A673 (cell line): ENCODE measurements at regions not wholly inside any gene's neighbourhood (a gene's known extent, or its start where the extent isn't known, plus 50 kb on each side); places are given as distances from the start of the nearest gene placed in this dataset.

Source experiments
- CTCF ChIP-seq: fragments of 300-800, 200-600 bp; sonication (generic); conservative IDR thresholded peaks from 2 replicates; pipeline ENCODE4 v1.5.1; 2017; ENCODE audit warnings: low read depth, mild to moderate bottlenecking, antibody characterized with exemption, low read length, moderate library complexity, mixed read lengths
- EZH2 ChIP-seq: fragments of 200-600 bp; sonication (generic); IDR thresholded peaks from 2 replicates; pipeline ENCODE4 v1.6.1; 2017; ENCODE audit warnings: borderline replicate concordance, low read depth, mild to moderate bottlenecking, mixed read lengths, antibody characterized with exemption, low read length; ENCODE audit not compliant: poor library complexity, severe bottlenecking

DNA sequence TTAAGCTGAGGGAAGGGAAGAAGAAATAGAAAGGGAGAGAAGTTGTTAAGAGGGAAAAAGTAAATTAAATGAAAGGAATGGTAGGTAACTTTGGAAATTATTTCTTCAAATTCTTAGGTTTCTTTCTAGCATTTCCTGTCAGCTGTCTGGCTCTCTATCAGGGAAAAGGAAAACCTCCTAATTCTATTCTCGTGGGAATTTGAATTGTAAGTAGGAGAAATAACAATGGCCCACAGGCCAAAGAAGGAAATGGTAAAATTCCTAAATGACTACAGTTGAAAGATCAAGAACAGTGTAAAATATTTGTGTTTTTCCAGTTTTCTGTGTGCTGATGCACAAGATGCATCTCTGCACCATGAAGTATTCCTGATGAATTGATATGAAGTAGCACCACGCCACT lies 173.0 kb downstream of the IBTK start:
- TF ChIP-seq CTCF (no peak), EZH2 (no peak)
